GM12865 (cell line): ENCODE measurements at regions not wholly inside any gene's neighbourhood (a gene's known extent, or its start where the extent isn't known, plus 50 kb on each side); places are given as distances from the start of the nearest gene placed in this dataset.

ENCODE experiments used
- DNase-seq: peaks from one replicate; pipeline ENCODE4 v3.0.0; 2010; ENCODE audit warnings: low read depth
- H3K4me3 ChIP-seq: 2 replicates; pipeline ENCODE4 v1.5.1; 2011; ENCODE audit warnings: mild to moderate bottlenecking, low read depth, low read length, control low read depth
- CTCF ChIP-seq: IDR thresholded peaks from 2 replicates; pipeline ENCODE4 v1.5.1; 2011; ENCODE audit warnings: low read length, control low read depth, low read depth, inconsistent platforms; ENCODE audit not compliant: insufficient read depth; ENCODE audit errors: missing control alignments

DNA sequence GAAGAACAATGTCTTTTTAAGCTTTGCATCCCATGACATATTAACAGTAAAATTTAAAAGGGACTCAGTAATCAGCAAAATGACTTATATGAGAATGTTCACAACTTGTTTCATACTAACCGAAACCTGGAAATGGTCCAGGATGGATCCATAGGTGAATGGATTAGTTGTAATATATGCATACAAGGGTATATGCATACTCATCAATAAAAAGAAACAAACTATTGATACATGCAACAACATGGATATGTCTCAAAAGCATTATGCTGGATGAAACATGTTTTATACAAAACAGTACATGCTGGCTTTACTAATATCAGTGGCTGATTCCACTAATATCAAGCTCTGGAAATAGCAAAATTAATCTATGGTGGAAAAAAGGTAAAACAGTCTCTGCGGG lies 108.5 kb upstream of the HIVEP1 start:
- no peak for TF ChIP-seq CTCF
- H3K4me3 ChIP-seq = no peak overlapping the region
- no peak for DNase-seq

GRCh38 chr6:11902527-11902926 lies 109.6 kb upstream of the HIVEP1 start:
- no peak for DNase-seq
- no peak overlapping the region for H3K4me3 ChIP-seq
- no peak for TF ChIP-seq CTCF

DNA sequence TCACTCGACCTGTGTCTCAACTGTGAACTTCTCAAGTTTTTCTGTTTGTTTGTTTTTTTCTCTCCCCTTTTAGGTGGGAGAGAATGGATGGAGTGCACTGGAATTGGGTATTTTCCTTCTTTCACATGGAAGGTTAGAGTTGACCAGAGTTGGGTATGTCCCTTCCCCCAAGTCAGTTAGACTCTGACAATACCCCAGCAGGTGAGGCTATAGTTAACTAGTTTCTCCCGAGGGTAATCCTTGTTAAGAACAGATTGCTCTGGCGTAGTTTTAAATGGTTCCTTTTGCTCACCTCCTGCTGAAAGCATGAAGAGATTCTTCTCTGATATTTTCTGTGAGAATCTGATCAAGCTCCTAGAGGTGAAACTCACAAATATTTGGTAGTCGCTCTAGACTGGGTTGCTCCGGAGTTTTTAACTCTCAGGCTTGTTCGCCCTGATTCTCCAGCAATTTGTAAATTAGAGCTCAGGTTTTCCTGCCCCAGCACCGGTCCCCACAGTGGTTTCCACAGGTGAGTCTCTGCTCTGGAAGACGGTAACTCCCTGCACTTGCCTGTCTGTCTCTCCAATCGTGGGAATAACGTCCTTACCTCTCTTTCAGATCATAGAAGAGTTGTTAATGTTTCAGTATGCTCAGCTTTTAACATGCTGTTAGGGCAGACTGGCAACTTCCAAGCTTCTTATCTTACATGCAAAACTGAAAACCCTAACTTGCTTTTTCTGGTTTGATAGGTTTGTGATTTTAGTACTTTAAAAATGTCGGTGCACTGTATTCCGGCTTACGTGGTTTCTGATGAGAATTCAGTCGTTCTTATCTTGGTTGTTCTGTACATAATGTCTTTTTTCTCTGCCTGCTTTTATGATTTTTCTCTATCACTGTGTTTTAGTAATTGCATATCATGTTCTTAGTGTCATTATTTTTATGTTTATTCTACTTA lies 111.2 kb upstream of the HIVEP1 start:
- DNase-seq = peak; percentile 37

DNA sequence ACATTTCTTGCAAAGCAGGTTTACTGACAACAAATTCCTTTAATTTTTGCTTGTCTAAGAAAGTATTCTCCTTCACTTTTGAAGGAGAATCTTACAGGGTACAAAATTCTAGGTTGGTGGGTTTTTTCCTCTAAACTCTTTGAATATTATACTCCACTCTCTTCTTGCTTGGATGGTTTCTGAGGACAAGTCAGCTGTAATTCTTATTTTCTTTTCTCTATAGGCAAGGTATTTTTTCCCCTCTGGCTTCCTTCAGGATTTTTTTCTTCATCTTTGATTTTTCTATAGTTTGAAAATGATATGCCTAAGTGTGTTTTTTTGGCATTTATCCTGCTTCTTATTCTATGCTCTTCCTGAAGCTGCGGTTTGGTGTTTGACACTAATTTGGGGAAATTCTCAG lies 112.5 kb upstream of the HIVEP1 start:
- no peak for DNase-seq
- no peak for TF ChIP-seq CTCF
- no peak overlapping the region for H3K4me3 ChIP-seq

More for the DNA sequence above, 111.2 kb upstream of the HIVEP1 start:
- H3K4me3 ChIP-seq = no peak overlapping the region
- no peak for TF ChIP-seq CTCF

DNA sequence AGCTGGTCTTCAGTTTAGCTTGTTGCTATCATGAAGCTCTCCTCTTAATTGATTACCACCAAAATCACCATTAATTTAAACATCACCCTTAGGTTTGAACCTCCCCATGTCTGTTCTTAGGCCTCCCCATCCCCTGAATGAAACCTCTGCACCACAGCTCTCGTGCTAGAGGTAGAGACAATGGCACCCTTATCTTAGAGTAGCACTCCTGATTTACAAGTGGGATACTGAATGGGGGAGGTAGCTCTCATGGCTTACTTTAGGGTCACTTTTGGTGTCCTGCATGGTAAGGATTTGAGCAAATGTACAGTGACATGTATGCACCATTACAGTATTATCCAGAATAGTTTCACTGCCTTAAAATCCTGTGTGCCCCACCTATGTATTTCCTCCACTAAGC lies 115.6 kb upstream of the ADTRP start:
- TF ChIP-seq CTCF = no peak
- DNase-seq = no peak
- H3K4me3 ChIP-seq = no peak overlapping the region

DNA sequence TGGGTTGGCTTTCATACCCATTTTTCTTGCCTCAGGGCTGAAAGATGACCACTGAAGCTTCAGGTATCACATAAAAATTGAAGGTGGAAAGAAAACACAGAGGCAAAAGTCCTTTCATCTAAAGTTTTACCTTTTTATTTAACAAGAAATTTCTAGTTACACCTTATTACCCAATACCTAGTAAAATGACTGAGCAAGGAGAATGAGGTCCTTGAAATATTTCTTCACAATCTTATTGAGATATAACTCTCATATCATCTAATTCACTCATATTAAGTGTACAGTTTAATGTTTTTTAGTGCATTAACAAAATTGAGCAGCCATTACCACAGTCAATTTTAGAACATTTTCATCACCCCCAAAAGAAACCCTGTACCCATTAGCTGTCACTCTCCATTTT lies 112.9 kb upstream of the ADTRP start:
- DNase-seq = no peak
- no peak for TF ChIP-seq CTCF
- no peak overlapping the region for H3K4me3 ChIP-seq

DNA sequence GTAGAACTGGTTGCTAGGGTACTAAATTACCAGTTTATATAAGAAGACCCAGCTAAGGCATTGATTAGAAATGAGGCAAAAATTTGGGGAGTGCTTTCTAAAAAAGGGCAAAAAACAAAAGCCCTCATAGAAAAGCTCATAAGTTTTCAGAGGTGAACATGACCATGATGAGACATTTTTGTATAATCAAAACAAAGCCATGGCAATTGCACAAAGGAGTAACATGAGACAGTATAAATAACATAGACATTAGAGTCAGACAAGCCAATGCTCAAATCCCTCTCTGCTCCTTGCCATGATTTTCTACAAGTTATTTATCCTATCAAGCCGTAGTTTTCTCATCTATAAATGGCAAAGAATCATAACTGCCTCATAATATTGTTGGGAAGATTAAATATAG lies 112.2 kb upstream of the ADTRP start:
- no peak for TF ChIP-seq CTCF
- no peak for DNase-seq
- H3K4me3 ChIP-seq = no peak overlapping the region
